HepG2 (cell line): ENCODE measurements at regions not wholly inside any gene's neighbourhood (a gene's known extent, or its start where the extent isn't known, plus 50 kb on each side); places are given as distances from the start of the nearest gene placed in this dataset.

Experiments
- ATAC-seq: fragments of 200-7000 bp; cut with Tn5 transposase; 3 replicates; pipeline ENCODE4 v1.9.1; 2020; ENCODE audit warnings: mild to moderate bottlenecking, moderate library complexity
- BruUV-seq: library from RNA; stranded (reverse); fragments of 400-500 nt; replicated peaks from 2 replicates; lab custom pipeline; 2021; lab: Mats Ljungman, UMichigan
- CTCF ChIA-PET: fragments of 300-600 bp; formaldehyde crosslinking; extraction: SDS; loops from one replicate; lab custom pipeline; 2021; ENCODE audit warnings: low total read pairs, inconsistent platforms, low intra/inter-chr PET ratio; lab: Yijun Ruan, JAX
- POLR2A ChIA-PET: fragments of 350-600 bp; sonication (Branson Sonifier 250); formaldehyde crosslinking; loops from one replicate; lab custom pipeline; 2020; ENCODE audit warnings: antibody characterized with exemption, inconsistent platforms; lab: Yijun Ruan, JAX
- DNase-seq: peaks from one replicate; pipeline ENCODE4 v3.0.0-alpha.2; 2015; ENCODE audit warnings: low spot score
- FAIRE-seq: peaks from 3 replicates; lab custom pipeline; 2011; peaks lifted over from hg19 to GRCh38; lab: Jason Lieb, UNC
- H2AFZ ChIP-seq: one replicate; pipeline ENCODE4 v1.6.1; 2011; ENCODE audit warnings: low read length, inconsistent platforms
- H3K27ac ChIP-seq: fragments of 300-600 bp; 3 replicates; pipeline ENCODE4 v1.8.0; 2011; ENCODE audit warnings: mixed run types, mild to moderate bottlenecking, mixed read lengths, low read length, inconsistent platforms; ENCODE audit not compliant: insufficient read depth; ENCODE audit errors: extremely low read length
- H3K27me3 ChIP-seq, 2 experiments: fragments of 200-600 bp in 1 of 2; 2 replicates in 1 of 2; 3 replicates in 1 of 2; pipeline versions ENCODE4 v1.6.0 to v1.8.0; 2011; ENCODE audit warnings: low read length in 2 of 2, mild to moderate bottlenecking in 2 of 2, moderate library complexity in 2 of 2, inconsistent platforms in 1 of 2; ENCODE audit not compliant: insufficient read depth in 2 of 2, control insufficient read depth in 1 of 2
- H3K36me3 ChIP-seq, 2 experiments: fragments of 200-600 bp in 1 of 2; replicated peaks in 1 of 2; 2 replicates in 1 of 2; 3 replicates in 1 of 2; pipeline versions ENCODE4 v1.5.1 to v1.8.0; 2011; ENCODE audit warnings: low read length in 2 of 2, inconsistent platforms in 1 of 2; ENCODE audit not compliant: insufficient read depth in 2 of 2, control insufficient read depth in 1 of 2
- H3K4me1 ChIP-seq: 2 replicates; pipeline ENCODE4 v1.5.1; 2012; ENCODE audit warnings: low read length, inconsistent platforms; ENCODE audit not compliant: insufficient read depth
- H3K4me2 ChIP-seq: 2 replicates; pipeline ENCODE4 v1.6.0; 2011; ENCODE audit warnings: low read depth, low read length, inconsistent platforms
- H3K4me3 ChIP-seq, 3 experiments: fragments of 200-600 bp in 1 of 3; sonication (generic), shearing (Covaris generic) in 1 of 3; replicated peaks in 1 of 3; 2 replicates each; pipeline ENCODE4 v1.5.1; 2011 to 2016; ENCODE audit warnings: low read length in 3 of 3, inconsistent platforms in 2 of 3, low read depth in 2 of 3, mild to moderate bottlenecking in 2 of 3, control low read depth in 1 of 3, mixed read lengths in 1 of 3; ENCODE audit not compliant: insufficient read depth in 1 of 3
- H3K79me2 ChIP-seq: one replicate; pipeline ENCODE4 v1.6.1; 2011; ENCODE audit warnings: low read length, inconsistent platforms; ENCODE audit not compliant: insufficient read depth
- H3K9ac ChIP-seq: 2 replicates; pipeline ENCODE4 v1.6.0; 2011; ENCODE audit warnings: mild to moderate bottlenecking, low read depth, low read length, inconsistent platforms; ENCODE audit not compliant: insufficient read depth
- H3K9me3 ChIP-seq: 2 replicates; pipeline ENCODE4 v1.5.1; 2012; ENCODE audit warnings: mild to moderate bottlenecking, low read length
- H4K20me1 ChIP-seq: 2 replicates; pipeline ENCODE4 v1.6.0; 2011; ENCODE audit warnings: inconsistent platforms, mild to moderate bottlenecking, low read length, moderate library complexity; ENCODE audit not compliant: insufficient read depth
- CHD2 ChIP-seq: IDR thresholded peaks from 2 replicates; pipeline ENCODE4 v1.6.1; 2011; ENCODE audit warnings: low read depth, low read length, improper control_type of control experiment
- HES4 ChIP-seq: sonication (generic); formaldehyde crosslinking; IDR thresholded peaks from 2 replicates; pipeline ENCODE4 v1.9.0; 2021; ENCODE audit warnings: mild to moderate bottlenecking, missing genetic modification reagents, borderline replicate concordance
- HNF4A ChIP-seq: sonication (generic); formaldehyde crosslinking; IDR thresholded peaks from 2 replicates; pipeline ENCODE4 v1.4.0; 2020; ENCODE audit warnings: missing genetic modification reagents
- KLF12 ChIP-seq: sonication (generic); formaldehyde crosslinking; IDR thresholded peaks from 2 replicates; pipeline ENCODE4 v1.4.0; 2020; ENCODE audit warnings: missing genetic modification reagents, borderline replicate concordance
- PHB2 ChIP-seq: fragments of 450-650 bp; IDR thresholded peaks from 2 replicates; pipeline ENCODE4 v1.6.1; 2018; ENCODE audit not compliant: partially characterized antibody
- ZFP90 ChIP-seq: sonication (generic); formaldehyde crosslinking; IDR thresholded peaks from 2 replicates; pipeline ENCODE4 v1.8.0; 2022; ENCODE audit warnings: missing genetic modification reagents, mild to moderate bottlenecking, inconsistent platforms, borderline replicate concordance
- ZNF20 ChIP-seq: sonication (generic); formaldehyde crosslinking; IDR thresholded peaks from 2 replicates; pipeline ENCODE4 v1.4.0; 2020; ENCODE audit warnings: mild to moderate bottlenecking, moderate library complexity, missing genetic modification reagents
- ZNF264 ChIP-seq: sonication (generic); formaldehyde crosslinking; IDR thresholded peaks from 2 replicates; pipeline ENCODE4 v1.4.0; 2020; ENCODE audit warnings: missing genetic modification reagents
- ZNF678 ChIP-seq: sonication (generic); formaldehyde crosslinking; IDR thresholded peaks from 2 replicates; pipeline ENCODE4 v1.4.0; 2020; ENCODE audit warnings: mild to moderate bottlenecking, missing genetic modification reagents
- ZSCAN9 ChIP-seq: IDR thresholded peaks from 2 replicates; pipeline ENCODE4 v1.6.1; 2016; ENCODE audit warnings: borderline replicate concordance
- WGBS: methylation state at CpG from one replicate; pipeline ENCODE4 v1.1.6; 2017; ENCODE audit warnings: low lambda C conversion rate; 5-methylcytosine and 5-hydroxymethylcytosine counted together
- in situ Hi-C: cut with HindIII; loops from 2 replicates; pipeline ENCODE4 v1.10.0; 2017; ENCODE audit warnings: low pct_unique_long_range_greater_than_20kb; ENCODE audit not compliant: extremely low pct_ligation_motif_present
- intact Hi-C: fragments of 100-400 bp; cut with micrococcal nuclease; formaldehyde crosslinking; loops from one replicate; pipeline ENCODE4 v1.10.0; 2022; ENCODE audit not compliant: unreplicated experiment
- TF ChIP-seq, protein P1 (sequence below): sonication (generic); formaldehyde crosslinking; IDR thresholded peaks from 2 replicates; pipeline ENCODE4 v1.8.0; 2022; ENCODE audit warnings: mild to moderate bottlenecking, missing genetic modification reagents; ENCODE audit not compliant: insufficient replicate concordance
- TF ChIP-seq, protein P2 (sequence below): sonication (generic); formaldehyde crosslinking; IDR thresholded peaks from 2 replicates; pipeline ENCODE4 v1.4.0; 2020; ENCODE audit warnings: mild to moderate bottlenecking, missing genetic modification reagents
- TF ChIP-seq, protein P3 (sequence below): sonication (generic); formaldehyde crosslinking; IDR thresholded peaks from 2 replicates; pipeline ENCODE4 v1.8.1; 2023; ENCODE audit warnings: mild to moderate bottlenecking, missing genetic modification reagents, borderline replicate concordance
- TF ChIP-seq, protein P4 (sequence below): sonication (generic); formaldehyde crosslinking; IDR thresholded peaks from 2 replicates; pipeline ENCODE4 v1.9.0; 2022; ENCODE audit warnings: low read depth, missing genetic modification reagents
- TF ChIP-seq, protein P5 (sequence below): sonication (generic); formaldehyde crosslinking; IDR thresholded peaks from 2 replicates; pipeline ENCODE4 v1.8.0; 2022; ENCODE audit warnings: missing genetic modification reagents, low read depth, mild to moderate bottlenecking, borderline replicate concordance

DNA sequence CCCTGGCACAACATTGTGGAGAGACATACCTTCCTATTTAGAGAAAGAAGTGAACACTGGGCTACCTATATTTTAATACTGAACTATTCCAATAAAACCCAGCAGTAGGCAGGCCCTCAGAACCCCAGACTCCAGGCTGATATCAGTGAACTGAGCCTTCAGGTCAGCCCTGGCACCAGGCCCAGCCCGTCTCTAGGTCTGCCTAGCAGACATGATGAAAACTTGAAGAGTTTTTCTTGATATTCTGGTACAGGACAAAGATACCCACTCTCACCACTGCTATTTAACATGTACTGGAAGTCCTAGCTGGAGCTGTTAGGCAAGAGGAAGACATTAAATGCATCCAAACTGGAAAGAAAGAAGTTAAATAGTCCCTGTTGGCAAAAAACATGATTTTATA, 396.6 kb upstream of the SPRY2 start:
- no peaks in the 10 kb centered on the region for H4K20me1 ChIP-seq

More for the DNA sequence above, 396.6 kb upstream of the SPRY2 start:
- WGBS = 8% methylated on average over 1 of the region's 1 CpG
- intact Hi-C loops (no loop called here), in situ Hi-C loops (no loop called here)
- TF ChIP-seq ZNF264 (no peak), PHB2 (no peak), HES4 (CRISPR knock-in tag) (no peak), HNF4A (CRISPR knock-in tag) (no peak), KLF12 (no peak), ZNF20 (CRISPR knock-in tag) (no peak), ZSCAN9 (CRISPR knock-in tag) (no peak), CHD2 (no peak), ZFP90 (CRISPR knock-in tag) (no peak), ZNF678 (no peak)
- TF ChIP-seq, protein P1, sequence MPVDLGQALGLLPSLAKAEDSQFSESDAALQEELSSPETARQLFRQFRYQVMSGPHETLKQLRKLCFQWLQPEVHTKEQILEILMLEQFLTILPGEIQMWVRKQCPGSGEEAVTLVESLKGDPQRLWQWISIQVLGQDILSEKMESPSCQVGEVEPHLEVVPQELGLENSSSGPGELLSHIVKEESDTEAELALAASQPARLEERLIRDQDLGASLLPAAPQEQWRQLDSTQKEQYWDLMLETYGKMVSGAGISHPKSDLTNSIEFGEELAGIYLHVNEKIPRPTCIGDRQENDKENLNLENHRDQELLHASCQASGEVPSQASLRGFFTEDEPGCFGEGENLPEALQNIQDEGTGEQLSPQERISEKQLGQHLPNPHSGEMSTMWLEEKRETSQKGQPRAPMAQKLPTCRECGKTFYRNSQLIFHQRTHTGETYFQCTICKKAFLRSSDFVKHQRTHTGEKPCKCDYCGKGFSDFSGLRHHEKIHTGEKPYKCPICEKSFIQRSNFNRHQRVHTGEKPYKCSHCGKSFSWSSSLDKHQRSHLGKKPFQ (CRISPR knock-in tag) = no peak
- TF ChIP-seq, protein P2, sequence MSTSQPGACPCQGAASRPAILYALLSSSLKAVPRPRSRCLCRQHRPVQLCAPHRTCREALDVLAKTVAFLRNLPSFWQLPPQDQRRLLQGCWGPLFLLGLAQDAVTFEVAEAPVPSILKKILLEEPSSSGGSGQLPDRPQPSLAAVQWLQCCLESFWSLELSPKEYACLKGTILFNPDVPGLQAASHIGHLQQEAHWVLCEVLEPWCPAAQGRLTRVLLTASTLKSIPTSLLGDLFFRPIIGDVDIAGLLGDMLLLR = no peak
- TF ChIP-seq, protein P3, sequence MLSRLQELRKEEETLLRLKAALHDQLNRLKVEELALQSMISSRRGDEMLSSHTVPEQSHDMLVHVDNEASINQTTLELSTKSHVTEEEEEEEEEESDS (CRISPR knock-in tag) = no peak
- TF ChIP-seq, protein P4, sequence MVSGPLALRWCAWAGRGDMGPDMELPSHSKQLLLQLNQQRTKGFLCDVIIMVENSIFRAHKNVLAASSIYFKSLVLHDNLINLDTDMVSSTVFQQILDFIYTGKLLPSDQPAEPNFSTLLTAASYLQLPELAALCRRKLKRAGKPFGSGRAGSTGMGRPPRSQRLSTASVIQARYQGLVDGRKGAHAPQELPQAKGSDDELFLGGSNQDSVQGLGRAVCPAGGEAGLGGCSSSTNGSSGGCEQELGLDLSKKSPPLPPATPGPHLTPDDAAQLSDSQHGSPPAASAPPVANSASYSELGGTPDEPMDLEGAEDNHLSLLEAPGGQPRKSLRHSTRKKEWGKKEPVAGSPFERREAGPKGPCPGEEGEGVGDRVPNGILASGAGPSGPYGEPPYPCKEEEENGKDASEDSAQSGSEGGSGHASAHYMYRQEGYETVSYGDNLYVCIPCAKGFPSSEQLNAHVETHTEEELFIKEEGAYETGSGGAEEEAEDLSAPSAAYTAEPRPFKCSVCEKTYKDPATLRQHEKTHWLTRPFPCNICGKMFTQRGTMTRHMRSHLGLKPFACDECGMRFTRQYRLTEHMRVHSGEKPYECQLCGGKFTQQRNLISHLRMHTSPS (CRISPR knock-in tag) = no peak
- TF ChIP-seq, protein P5, sequence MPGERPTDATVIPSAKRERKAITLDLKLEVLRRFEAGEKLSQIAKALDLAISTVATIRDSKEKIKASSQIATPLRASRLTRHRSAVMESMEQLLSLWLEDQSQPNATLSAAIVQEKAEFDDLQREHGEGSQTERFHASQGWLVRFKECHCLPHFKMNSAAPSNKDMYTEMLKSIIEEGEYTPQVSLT (CRISPR knock-in tag) = no peak
- CTCF ChIA-PET = no interaction called here
- Histone ChIP-seq H3K9ac (no peak overlapping the region), H3K36me3 (no peaks in the 10 kb centered on the region), H3K27ac (no peak overlapping the region), H3K9me3 (peaks cover 69% of the 10 kb centered on the region), H3K27me3 (no peaks in the 10 kb centered on the region), H2AFZ (no peak overlapping the region), H3K4me2 (no peak overlapping the region), H3K4me3 (no peak overlapping the region), H3K4me1 (no peaks in the 10 kb centered on the region), H3K79me2 (no peaks in the 10 kb centered on the region)
- POLR2A ChIA-PET = no interaction called here
- no peak for DNase-seq
- FAIRE-seq = no peak
- ATAC-seq = no peak
- no TSS peak for BruUV-seq
